OCI-LY7 (cell line): ENCODE measurements at regions not wholly inside any gene's neighbourhood (a gene's known extent, or its start where the extent isn't known, plus 50 kb on each side); places are given as distances from the start of the nearest gene placed in this dataset.

Experiments
- EZH2phosphoT487 ChIP-seq: fragments of 200-600 bp; sonication (generic); IDR thresholded peaks from 2 replicates; pipeline ENCODE4 v1.6.1; 2018; ENCODE audit warnings: low read depth, borderline replicate concordance, mild to moderate bottlenecking, mixed run types, antibody characterized with exemption, low read length, moderate library complexity, mixed read lengths
- TF ChIP-seq, protein P1 (sequence below): fragments of 200-600 bp; sonication (generic); conservative IDR thresholded peaks from 2 replicates; pipeline ENCODE4 v1.5.1; 2014; ENCODE audit warnings: mild to moderate bottlenecking, antibody characterized with exemption, low read length, moderate library complexity, mixed read lengths

DNA sequence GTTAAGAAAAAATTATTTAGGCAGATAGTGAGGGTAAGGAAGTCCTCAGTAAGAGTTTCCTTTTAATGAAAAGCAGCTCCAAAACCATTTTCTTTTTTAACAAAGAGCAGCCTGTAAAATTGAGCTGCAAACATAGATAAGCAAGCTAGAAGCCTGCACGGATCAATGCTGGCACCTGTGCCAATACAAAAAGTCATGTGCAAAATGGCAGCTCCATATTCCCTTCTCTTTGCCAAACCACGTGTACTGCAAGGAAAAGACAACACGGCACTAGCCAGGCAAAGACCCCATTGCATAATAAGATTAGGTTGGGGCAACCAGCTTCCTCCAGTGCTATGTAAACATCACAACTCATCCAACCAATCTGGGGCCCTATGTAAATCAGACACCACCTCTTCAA lies 268.4 kb upstream of the INTU start:
- TF ChIP-seq, protein P1, sequence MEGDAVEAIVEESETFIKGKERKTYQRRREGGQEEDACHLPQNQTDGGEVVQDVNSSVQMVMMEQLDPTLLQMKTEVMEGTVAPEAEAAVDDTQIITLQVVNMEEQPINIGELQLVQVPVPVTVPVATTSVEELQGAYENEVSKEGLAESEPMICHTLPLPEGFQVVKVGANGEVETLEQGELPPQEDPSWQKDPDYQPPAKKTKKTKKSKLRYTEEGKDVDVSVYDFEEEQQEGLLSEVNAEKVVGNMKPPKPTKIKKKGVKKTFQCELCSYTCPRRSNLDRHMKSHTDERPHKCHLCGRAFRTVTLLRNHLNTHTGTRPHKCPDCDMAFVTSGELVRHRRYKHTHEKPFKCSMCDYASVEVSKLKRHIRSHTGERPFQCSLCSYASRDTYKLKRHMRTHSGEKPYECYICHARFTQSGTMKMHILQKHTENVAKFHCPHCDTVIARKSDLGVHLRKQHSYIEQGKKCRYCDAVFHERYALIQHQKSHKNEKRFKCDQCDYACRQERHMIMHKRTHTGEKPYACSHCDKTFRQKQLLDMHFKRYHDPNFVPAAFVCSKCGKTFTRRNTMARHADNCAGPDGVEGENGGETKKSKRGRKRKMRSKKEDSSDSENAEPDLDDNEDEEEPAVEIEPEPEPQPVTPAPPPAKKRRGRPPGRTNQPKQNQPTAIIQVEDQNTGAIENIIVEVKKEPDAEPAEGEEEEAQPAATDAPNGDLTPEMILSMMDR = no peak
- TF ChIP-seq EZH2phosphoT487 = no peak
